ENCODE measurements at regions not wholly inside any gene's neighbourhood (a gene's known extent, or its start where the extent isn't known, plus 50 kb on each side); places are given as distances from the start of the nearest gene placed in this dataset.

GRCh38 chr20:39170896-39171463 lies 208.8 kb downstream of the DHX35 start:
- TF ChIP-seq EZH2 (IDR thresholded peaks at IDR 0.05; ENCODE audit: insufficient read depth, poor library complexity, severe bottlenecking) (no peak), EZH2phosphoT487 (IDR thresholded peaks at IDR 0.05; ENCODE audit: insufficient read depth, low read depth) (no peak)
